Prostate gland (tissue), 2 donors: ENCODE measurements at regions not wholly inside any gene's neighbourhood (a gene's known extent, or its start where the extent isn't known, plus 50 kb on each side); places are given as distances from the start of the nearest gene placed in this dataset.

Experiments
- CTCF ChIP-seq, 4 experiments: fragments of 200-600 bp in 2 of 4; fragments of 450-650 bp in 2 of 4; sonication (generic) in 2 of 4; IDR thresholded peaks; 1 replicate in 3 of 4; 2 replicates in 1 of 4; pipeline ENCODE4 v1.5.1; 2016 to 2019; ENCODE audit warnings: antibody characterized with exemption in 4 of 4, mild to moderate bottlenecking in 2 of 4, moderate library complexity in 2 of 4
- POLR2A ChIP-seq: fragments of 450-650 bp; IDR thresholded peaks from one replicate; pipeline ENCODE4 v1.6.1; 2016; ENCODE audit warnings: antibody characterized with exemption, mild to moderate bottlenecking
- POLR2AphosphoS5 ChIP-seq: sonication (generic); formaldehyde crosslinking; IDR thresholded peaks from one replicate; pipeline ENCODE4 v1.6.1; 2017; ENCODE audit warnings: antibody characterized with exemption

DNA sequence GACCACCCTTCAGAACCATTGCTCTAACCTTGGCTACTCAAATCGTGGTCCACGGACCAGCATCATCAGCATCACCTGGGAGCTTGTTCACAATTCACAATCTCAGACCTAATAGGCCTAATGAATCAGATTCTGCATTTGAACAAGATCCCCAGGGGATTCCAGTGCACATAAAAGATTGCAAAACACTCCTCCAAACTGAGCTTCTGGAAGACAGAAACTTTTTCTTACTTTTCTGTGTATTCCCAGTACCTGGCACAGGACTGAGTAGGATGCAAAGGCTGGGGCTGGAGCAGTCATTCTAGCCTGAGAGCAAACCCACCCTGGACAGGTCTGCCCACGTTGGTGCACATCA lies 115.1 kb upstream of the COPS8 start:
- TF ChIP-seq CTCF (IDR thresholded peaks at IDR 0.05) (no peak), POLR2AphosphoS5 (no peak), POLR2A (no peak)
